ENCODE measurements at regions not wholly inside any gene's neighbourhood (a gene's known extent, or its start where the extent isn't known, plus 50 kb on each side); places are given as distances from the start of the nearest gene placed in this dataset.

DNA sequence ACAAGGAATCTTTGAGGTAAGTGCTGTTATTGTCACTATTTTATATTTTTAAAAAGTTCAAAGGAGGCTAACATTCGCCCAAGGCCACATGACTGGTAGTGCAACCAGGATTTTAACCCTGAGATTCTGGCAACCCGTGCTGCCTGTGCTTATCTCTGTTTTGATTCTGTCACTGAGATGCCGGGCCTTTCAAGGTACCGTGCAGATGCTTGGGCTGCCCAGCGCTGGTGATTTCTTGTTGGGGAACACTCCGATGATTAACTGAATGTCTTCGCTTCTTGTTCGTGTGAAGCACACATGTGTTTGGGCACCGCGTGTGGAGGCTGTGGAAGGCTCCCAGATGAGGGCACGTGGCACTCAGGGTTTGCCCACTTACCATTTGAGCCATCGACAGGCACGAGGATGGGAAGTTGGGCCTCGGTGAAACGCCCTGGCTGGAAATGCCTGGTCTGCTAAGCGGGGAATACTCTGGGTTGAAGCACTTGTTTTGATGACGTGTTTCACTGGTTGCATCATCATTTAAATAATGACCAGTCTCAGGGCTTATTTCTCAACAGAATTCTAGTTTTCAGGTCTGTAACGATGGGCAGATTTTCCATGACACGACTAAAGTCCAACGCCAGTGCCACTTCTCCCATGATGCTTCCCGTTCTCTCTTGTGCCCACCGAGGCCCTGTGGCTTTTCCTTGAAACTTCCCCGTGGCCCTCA lies 392.7 kb downstream of the FGF9 start:
- H3K36me3 ChIP-seq (ENCODE audit: control insufficient read depth, insufficient read depth, low read length), result no peaks in the 10 kb centered on the region
- CTCF ChIA-PET, result no interaction called here
- H3K9me1 ChIP-seq (ENCODE audit: insufficient read depth, low read length), result no peaks in the 10 kb centered on the region; the same call in 1 of the 2 replicates
- H3K79me1 ChIP-seq (ENCODE audit: low read depth in 1 of 2, low read length in 2 of 2), result no peaks in the 10 kb centered on the region
- H3K4me1 ChIP-seq (ENCODE audit: control insufficient read depth, insufficient read depth, low read length), result peaks cover 7% of the 10 kb centered on the region; the same call in 1 of the 2 replicates
- TF ChIP-seq POLR2A (IDR thresholded peaks at IDR 0.05; ENCODE audit: low read depth, low read length), result no peak
- TF ChIP-seq NFE2L2 (IDR thresholded peaks at IDR 0.05; ENCODE audit: low read depth, low read length), result no peak
- TF ChIP-seq CEBPB (IDR thresholded peaks at IDR 0.05; ENCODE audit: low read depth, low read length), result peak; percentile 43; the same call in 1 of the 2 replicates
- no peak overlapping the region for H3K23ac ChIP-seq (ENCODE audit: low read depth, low read length)
- H3K18ac ChIP-seq (ENCODE audit: low read depth, low read length), result no peak overlapping the region
- H3K27me3 ChIP-seq (ENCODE audit: control insufficient read depth, insufficient read depth, low read length), result no peaks in the 10 kb centered on the region
- DNase-seq (no peak), ATAC-seq (ENCODE audit: low read depth) (no peak)
- H3K4me3 ChIP-seq (ENCODE audit: insufficient read depth, low read depth, low read length), result no peak overlapping the region
- H3K4me2 ChIP-seq (ENCODE audit: low read depth, low read length), result no peak overlapping the region
- BruUV-seq (replicated peaks), result no TSS peak
- no peak overlapping the region for H4K8ac ChIP-seq (ENCODE audit: low read depth in 2 of 2, low read length in 2 of 2)
- intact Hi-C loops (cut with micrococcal nuclease) (no loop called here), in situ Hi-C loops (cut with MboI; ENCODE audit: low sequenced_read_pairs) (no loop called here), dilution Hi-C loops (cut with HindIII; ENCODE audit: low sequenced_read_pairs, unreplicated experiment) (no loop called here)
- H2AK9ac ChIP-seq (replicated peaks; ENCODE audit: low read depth, low read length, poor library complexity), result no peak overlapping the region
- no peak overlapping the region for H3K27ac ChIP-seq (ENCODE audit: insufficient read depth, low read length)
- H4K91ac ChIP-seq (ENCODE audit: insufficient read depth, low read depth, low read length), result 0 out of 2 replicates have a peak overlapping the region, but pooled peaks have one; percentile 22
- H2BK15ac ChIP-seq (ENCODE audit: low read depth, low read length), result no peak overlapping the region
- H2AFZ ChIP-seq (replicated peaks; ENCODE audit: low read length, poor library complexity), result no peak overlapping the region
- H2BK120ac ChIP-seq (ENCODE audit: low read depth, low read length), result no peak overlapping the region
- no peak overlapping the region for H2BK20ac ChIP-seq (ENCODE audit: low read depth, low read length)
- peak overlapping the region; percentile 15 for H2AK5ac ChIP-seq (ENCODE audit: low read depth, low read length)
- H3K14ac ChIP-seq (replicated peaks; ENCODE audit: low read depth, low read length), result no peak overlapping the region
- H3K56ac ChIP-seq (ENCODE audit: extremely low read depth, insufficient read depth, low read length), result no peak overlapping the region
- no peaks in the 10 kb centered on the region for H4K20me1 ChIP-seq (ENCODE audit: insufficient read depth, low read length)
- H2BK5ac ChIP-seq (ENCODE audit: low read depth, low read length, poor library complexity, severe bottlenecking), result no peak overlapping the region
- POLR2A ChIA-PET (ENCODE audit: unreplicated experiment), result no interaction called here
- H4K5ac ChIP-seq (ENCODE audit: low read depth, low read length), result no peak overlapping the region
- no peak overlapping the region for H3K9ac ChIP-seq (ENCODE audit: low read depth, low read length)
- H3K9me3 ChIP-seq (ENCODE audit: control insufficient read depth, insufficient read depth, low read length), result no peaks in the 10 kb centered on the region
- WGBS, 2 experiments (ENCODE audit: extremely low coverage in 2 of 2, insufficient read length in 1 of 2), result 95% methylated on average over 12 of the region's 23 CpGs; no CpG with 5 or more reads in 1 of the 2 experiments
- peak overlapping the region; percentile 12; the same call in 1 of the 2 replicates for H3K4ac ChIP-seq (ENCODE audit: low read depth, low read length)
